Mesothelial cell of epicardium (in vitro differentiated cells): ENCODE measurements at regions not wholly inside any gene's neighbourhood (a gene's known extent, or its start where the extent isn't known, plus 50 kb on each side); places are given as distances from the start of the nearest gene placed in this dataset.

Experiments used
- DNase-seq, 2 experiments: peaks; one replicate each; pipeline ENCODE4 v3.0.0; 2021; ENCODE audit warnings: low spot score in 2 of 2; ENCODE audit not compliant: unreplicated experiment in 2 of 2
- H3K27ac Mint-ChIP-seq: 2 replicates; pipeline ENCODE4 v1.8.0; 2021; ENCODE audit warnings: mixed read lengths
- H3K27me3 Mint-ChIP-seq: 2 replicates; pipeline ENCODE4 v1.8.0; 2021; ENCODE audit warnings: low read depth, mixed read lengths
- H3K36me3 Mint-ChIP-seq: 2 replicates; pipeline ENCODE4 v1.8.0; 2021; ENCODE audit warnings: mixed read lengths
- H3K4me1 Mint-ChIP-seq: 2 replicates; pipeline ENCODE4 v1.8.0; 2021; ENCODE audit warnings: mixed read lengths
- H3K4me3 Mint-ChIP-seq: 2 replicates; pipeline ENCODE4 v1.8.0; 2021; ENCODE audit warnings: mild to moderate bottlenecking, moderate library complexity, mixed read lengths
- H3K9me3 Mint-ChIP-seq: 2 replicates; pipeline ENCODE4 v1.8.0; 2021; ENCODE audit warnings: mixed read lengths
- CTCF ChIP-seq: fragments of 200-600 bp; sonication (generic); IDR thresholded peaks from one replicate; pipeline ENCODE4 v1.5.0; 2021; ENCODE audit warnings: antibody characterized with exemption; ENCODE audit not compliant: unreplicated experiment

- no peaks in the 10 kb centered on the region for H3K4me1 Mint-ChIP-seq
- no peak for TF ChIP-seq CTCF
- no peak overlapping the region for H3K27ac Mint-ChIP-seq
- peaks cover 3% of the 10 kb centered on the region for H3K27me3 Mint-ChIP-seq
- no peaks in the 10 kb centered on the region for H3K36me3 Mint-ChIP-seq
- no peak for DNase-seq
- no peak overlapping the region for H3K4me3 Mint-ChIP-seq
- H3K9me3 Mint-ChIP-seq, result no peaks in the 10 kb centered on the region
Measured at GRCh38 chr22:48169227-48169626, 1406.8 kb downstream of the TBC1D22A start.

- Mint-ChIP-seq H3K4me1 (no peaks in the 10 kb centered on the region), H3K4me3 (no peak overlapping the region), H3K27ac (no peak overlapping the region), H3K27me3 (peaks cover 1% of the 10 kb centered on the region), H3K36me3 (no peaks in the 10 kb centered on the region), H3K9me3 (no peaks in the 10 kb centered on the region)
- no peak for TF ChIP-seq CTCF
- no peak for DNase-seq
Measured at GRCh38 chr22:48167238-48167637, 1404.8 kb downstream of the TBC1D22A start.

GRCh38 chr22:48161298-48161697 lies 1398.8 kb downstream of the TBC1D22A start:
- no peak for DNase-seq
- H3K36me3 Mint-ChIP-seq, result no peaks in the 10 kb centered on the region
- H3K27ac Mint-ChIP-seq, result no peak overlapping the region
- H3K9me3 Mint-ChIP-seq, result no peaks in the 10 kb centered on the region
- H3K27me3 Mint-ChIP-seq, result no peaks in the 10 kb centered on the region
- no peak for TF ChIP-seq CTCF
- no peaks in the 10 kb centered on the region for H3K4me1 Mint-ChIP-seq
- H3K4me3 Mint-ChIP-seq, result no peak overlapping the region

- H3K4me1 Mint-ChIP-seq, result no peaks in the 10 kb centered on the region
- H3K27ac Mint-ChIP-seq, result no peak overlapping the region
- no peak for DNase-seq
- no peaks in the 10 kb centered on the region for H3K9me3 Mint-ChIP-seq
- H3K36me3 Mint-ChIP-seq, result no peaks in the 10 kb centered on the region
- no peaks in the 10 kb centered on the region for H3K27me3 Mint-ChIP-seq
- no peak overlapping the region for H3K4me3 Mint-ChIP-seq
- no peak for TF ChIP-seq CTCF
Measured at GRCh38 chr22:48157676-48158075, 1395.2 kb downstream of the TBC1D22A start.

- Mint-ChIP-seq H3K4me3 (no peak overlapping the region), H3K27me3 (no peaks in the 10 kb centered on the region), H3K4me1 (no peaks in the 10 kb centered on the region), H3K36me3 (no peaks in the 10 kb centered on the region), H3K27ac (no peak overlapping the region), H3K9me3 (no peaks in the 10 kb centered on the region)
- DNase-seq, result no peak
- TF ChIP-seq CTCF, result no peak
Measured at GRCh38 chr22:48156603-48157355, 1394.3 kb downstream of the TBC1D22A start.

- Mint-ChIP-seq H3K27ac (no peak overlapping the region), H3K4me1 (no peaks in the 10 kb centered on the region), H3K9me3 (no peaks in the 10 kb centered on the region), H3K36me3 (no peaks in the 10 kb centered on the region), H3K27me3 (no peaks in the 10 kb centered on the region), H3K4me3 (no peak overlapping the region)
- no peak for TF ChIP-seq CTCF
- DNase-seq, result no peak
Measured at GRCh38 chr22:48155446-48155845, 1393.0 kb downstream of the TBC1D22A start.
